CD14-positive monocyte (primary cell): ENCODE measurements at regions not wholly inside any gene's neighbourhood (a gene's known extent, or its start where the extent isn't known, plus 50 kb on each side); places are given as distances from the start of the nearest gene placed in this dataset.

Source experiments
- DNase-seq, 3 donors: peaks; one replicate each; pipeline ENCODE4 v3.0.0-alpha.2; 2011 to 2022
- H2AFZ ChIP-seq: 2 replicates; pipeline ENCODE4 v1.6.0; 2012; ENCODE audit warnings: mild to moderate bottlenecking, low read depth, low read length, inconsistent platforms; ENCODE audit not compliant: insufficient read depth, poor library complexity, severe bottlenecking
- H3K27ac ChIP-seq, 2 donors: 1 replicate in 1 of 2; 2 replicates in 1 of 2; pipeline ENCODE4 v1.5.1; 2012 to 2013; ENCODE audit warnings: low read length in 2 of 2, control low read depth in 1 of 2, inconsistent platforms in 1 of 2, low read depth in 1 of 2, mild to moderate bottlenecking in 1 of 2
- H3K27me3 ChIP-seq, 2 donors: one replicate each; pipeline versions ENCODE4 v1.6.0 to v1.6.1; 2011 to 2013; ENCODE audit warnings: low read length in 2 of 2; ENCODE audit not compliant: control insufficient read depth in 2 of 2, insufficient read depth in 2 of 2
- H3K36me3 ChIP-seq, 2 donors: replicated peaks in 1 of 2; 1 replicate in 1 of 2; 2 replicates in 1 of 2; pipeline versions ENCODE4 v1.5.1 to v1.6.1; 2012 to 2013; ENCODE audit warnings: low read length in 2 of 2, control low read depth in 1 of 2, inconsistent platforms in 1 of 2, mild to moderate bottlenecking in 1 of 2; ENCODE audit not compliant: insufficient read depth in 2 of 2, control insufficient read depth in 1 of 2
- H3K4me1 ChIP-seq, 2 donors: 1 replicate in 1 of 2; 2 replicates in 1 of 2; pipeline versions ENCODE4 v1.5.1 to v1.6.1; 2012 to 2013; ENCODE audit warnings: low read length in 2 of 2, control low read depth in 1 of 2, inconsistent platforms in 1 of 2, mild to moderate bottlenecking in 1 of 2, moderate library complexity in 1 of 2; ENCODE audit not compliant: insufficient read depth in 2 of 2, control insufficient read depth in 1 of 2
- H3K4me2 ChIP-seq: replicated peaks from 2 replicates; pipeline ENCODE3; 2012; ENCODE audit warnings: low read length, moderate library complexity, mild to moderate bottlenecking; ENCODE audit not compliant: poor library complexity, severe bottlenecking; ENCODE audit errors: extremely low read depth
- H3K4me3 ChIP-seq, 3 experiments: fragments of 200-600 bp in 1 of 3; sonication (generic) in 1 of 3; replicated peaks in 1 of 3; 1 replicate in 2 of 3; 2 replicates in 1 of 3; pipeline ENCODE4 v1.5.1; 2011 to 2013; ENCODE audit warnings: low read length in 3 of 3, mild to moderate bottlenecking in 3 of 3, control low read depth in 2 of 3, low read depth in 2 of 3, inconsistent platforms in 1 of 3, moderate library complexity in 1 of 3
- H3K79me2 ChIP-seq: 2 replicates; pipeline ENCODE4 v1.6.0; 2012; ENCODE audit warnings: mild to moderate bottlenecking, control low read depth, inconsistent platforms, low read length, moderate library complexity; ENCODE audit not compliant: insufficient read depth
- H3K9ac ChIP-seq: 2 replicates; pipeline ENCODE4 v1.6.0; 2017; ENCODE audit warnings: low read length, mild to moderate bottlenecking; ENCODE audit not compliant: insufficient read depth, poor library complexity, severe bottlenecking
- H3K9me3 ChIP-seq, 2 donors: replicated peaks in 1 of 2; 1 replicate in 1 of 2; 2 replicates in 1 of 2; pipeline versions ENCODE4 v1.5.1 to v1.6.1; 2012 to 2013; ENCODE audit warnings: low read length in 2 of 2, control low read depth in 1 of 2; ENCODE audit not compliant: control insufficient read depth in 1 of 2, insufficient read depth in 1 of 2
- H4K20me1 ChIP-seq: 2 replicates; pipeline ENCODE4 v1.6.0; 2012; ENCODE audit warnings: mild to moderate bottlenecking, low read length, control low read depth, moderate library complexity; ENCODE audit not compliant: insufficient read depth
- H3K27ac Mint-ChIP-seq, 7 donors: one replicate each; pipeline ENCODE4 v1.8.0; 2020; ENCODE audit warnings: mild to moderate bottlenecking in 7 of 7, mixed read lengths in 7 of 7, moderate library complexity in 6 of 7, inconsistent platforms in 2 of 7
- H3K27me3 Mint-ChIP-seq, 3 donors: one replicate each; pipeline ENCODE4 v1.8.0; 2021 to 2022; ENCODE audit warnings: low read depth in 3 of 3, mild to moderate bottlenecking in 3 of 3, mixed read lengths in 3 of 3, moderate library complexity in 3 of 3, inconsistent platforms in 1 of 3
- H3K36me3 Mint-ChIP-seq, 2 donors: one replicate each; pipeline ENCODE4 v1.8.0; 2020; ENCODE audit warnings: mixed read lengths in 2 of 2, inconsistent platforms in 1 of 2, mild to moderate bottlenecking in 1 of 2
- H3K4me1 Mint-ChIP-seq: one replicate; pipeline ENCODE4 v1.8.0; 2020; ENCODE audit warnings: mild to moderate bottlenecking, mixed read lengths
- H3K4me3 Mint-ChIP-seq, 2 donors: one replicate each; pipeline ENCODE4 v1.8.0; 2020; ENCODE audit warnings: mild to moderate bottlenecking in 2 of 2, mixed read lengths in 2 of 2, moderate library complexity in 1 of 2
- H3K9me3 Mint-ChIP-seq, 7 donors: one replicate each; pipeline ENCODE4 v1.8.0; 2020 to 2022; ENCODE audit warnings: mixed read lengths in 7 of 7, mild to moderate bottlenecking in 6 of 7, moderate library complexity in 6 of 7, inconsistent platforms in 2 of 7
- CTCF ChIP-seq: fragments of 200-600 bp; IDR thresholded peaks from one replicate; pipeline ENCODE4 v1.8.0; 2022; ENCODE audit warnings: antibody characterized with exemption, mild to moderate bottlenecking
- WGBS: methylation state at CpG from one replicate; pipeline ENCODE4 v1.1.5; 2013; ENCODE audit warnings: missing lambda C conversion rate; ENCODE audit not compliant: insufficient coverage; 5-methylcytosine and 5-hydroxymethylcytosine counted together
- intact Hi-C, 2 donors: fragments of 100-400 bp; cut with micrococcal nuclease; formaldehyde crosslinking; loops; one replicate each; pipeline versions ENCODE4 v1.15.0 to v1.15.1; 2023

DNA sequence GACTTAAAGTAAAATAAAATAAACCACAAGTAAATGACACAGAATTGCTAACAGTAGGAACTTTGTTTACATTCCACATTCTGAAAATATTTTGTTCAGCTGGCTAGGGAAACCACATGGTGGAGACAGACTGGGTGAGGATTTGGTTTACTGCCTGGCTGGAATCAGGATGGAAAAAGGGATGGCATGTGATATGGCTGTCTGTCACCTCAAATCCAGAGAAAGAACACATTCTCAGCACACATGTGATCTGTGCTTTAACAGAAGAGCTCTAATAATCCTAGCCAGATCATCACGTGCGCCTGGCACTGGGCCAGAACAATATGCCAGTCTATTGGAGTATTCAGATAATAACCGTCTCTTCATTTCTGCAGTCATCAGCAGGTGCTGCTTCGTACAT is 90.9 kb upstream of the PIP4K2A start:
- Histone ChIP-seq H3K36me3 (no peaks in the 10 kb centered on the region), H3K27ac (no peak overlapping the region), H3K27me3 (no peaks in the 10 kb centered on the region), H3K4me3 (no peak overlapping the region), H3K4me1 (no peaks in the 10 kb centered on the region), H4K20me1 (no peaks in the 10 kb centered on the region), H2AFZ (no peak overlapping the region), H3K4me2 (no peak overlapping the region), H3K79me2 (no peaks in the 10 kb centered on the region), H3K9me3 (no peaks in the 10 kb centered on the region), H3K9ac (no peak overlapping the region)
- Mint-ChIP-seq H3K4me1 (peaks cover 1% of the 10 kb centered on the region), H3K4me3 (no peak overlapping the region), H3K27me3 (peaks cover 1 to 6% (median 2%) of the 10 kb centered on the region in 3 donors), H3K36me3 (no peaks in the 10 kb centered on the region), H3K27ac (no peak overlapping the region), H3K9me3 (peaks cover 0 to 8% (median 2%) of the 10 kb centered on the region in 7 donors)
- DNase-seq: no peak
- 82% methylated on average over 3 of the region's 4 CpGs for WGBS
- no peak for TF ChIP-seq CTCF
- intact Hi-C loops: no loop called here

DNA sequence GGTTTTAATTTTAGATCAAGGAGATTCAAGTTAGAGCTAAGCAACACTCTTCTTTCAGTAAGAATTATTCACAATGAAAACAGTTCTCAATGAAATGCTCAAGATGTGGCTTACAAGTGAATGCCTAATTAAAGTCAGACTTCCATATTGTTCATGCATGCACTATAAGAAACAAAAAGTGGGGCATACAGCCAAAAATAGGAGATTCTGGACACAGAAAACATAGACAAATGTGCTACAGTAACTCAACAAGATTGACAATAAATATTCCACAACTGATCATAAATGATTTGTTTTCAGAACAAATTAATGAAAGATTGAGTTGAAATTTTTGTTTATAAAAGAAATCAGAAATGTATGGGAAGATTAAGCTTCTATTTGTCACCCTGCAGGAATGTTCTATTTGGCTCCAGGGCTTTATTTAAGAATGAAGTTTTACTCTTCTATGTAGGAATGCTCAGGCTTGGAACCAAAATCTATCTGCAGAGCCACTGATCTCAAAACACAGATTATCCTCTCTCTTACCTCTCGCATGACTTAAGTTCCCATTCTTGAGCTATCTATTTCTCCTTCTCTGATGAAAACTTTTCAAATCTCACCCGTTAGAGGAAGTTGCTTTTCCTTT is 89.0 kb upstream of the PIP4K2A start:
- H3K36me3 ChIP-seq: no peaks in the 10 kb centered on the region
- no peak overlapping the region for H3K4me2 ChIP-seq
- no peak overlapping the region for H3K9ac ChIP-seq
- no peak for TF ChIP-seq CTCF
- no CpG with 5 or more reads among the region's 2 CpGs for WGBS
- H3K36me3 Mint-ChIP-seq: no peaks in the 10 kb centered on the region
- H3K4me1 Mint-ChIP-seq: peaks cover 1% of the 10 kb centered on the region
- peaks cover 1 to 6% (median 2%) of the 10 kb centered on the region in 3 donors for H3K27me3 Mint-ChIP-seq
- no peak overlapping the region for H3K27ac ChIP-seq
- H3K27ac Mint-ChIP-seq: no peak overlapping the region
- intact Hi-C loops: no loop called here
- no peak overlapping the region for H2AFZ ChIP-seq
- no peak for DNase-seq
- no peaks in the 10 kb centered on the region for H3K27me3 ChIP-seq
- no peaks in the 10 kb centered on the region for H3K79me2 ChIP-seq
- H3K9me3 Mint-ChIP-seq: peaks cover 0 to 4% (median 0%) of the 10 kb centered on the region in 7 donors
- H3K9me3 ChIP-seq: no peaks in the 10 kb centered on the region
- H3K4me3 Mint-ChIP-seq: no peak overlapping the region
- no peaks in the 10 kb centered on the region for H4K20me1 ChIP-seq
- no peaks in the 10 kb centered on the region for H3K4me1 ChIP-seq
- no peak overlapping the region for H3K4me3 ChIP-seq
